ENCODE measurements at regions not wholly inside any gene's neighbourhood (a gene's known extent, or its start where the extent isn't known, plus 50 kb on each side); places are given as distances from the start of the nearest gene placed in this dataset.

DNA sequence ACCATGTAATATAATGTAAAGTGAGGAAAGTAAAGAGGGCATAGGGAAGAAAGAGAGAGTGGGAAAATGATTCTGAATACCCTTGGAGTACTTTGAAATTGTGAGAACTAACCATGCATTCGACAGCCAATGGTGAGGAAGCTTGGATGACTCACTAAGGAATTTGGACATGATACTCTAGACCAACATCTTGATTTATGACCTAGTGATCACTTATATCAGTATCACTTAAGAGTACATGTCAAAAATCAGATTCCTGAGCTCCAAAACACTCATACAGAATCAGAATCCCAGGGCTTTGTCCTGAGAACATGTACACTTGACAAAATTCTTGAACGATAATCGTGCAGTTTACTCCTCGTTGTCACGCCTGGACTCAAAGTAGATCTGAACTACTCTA is 1899.8 kb upstream of the PIK3C3 start:
- H3K4me3 ChIP-seq (ENCODE audit: low read depth, low read length): no peak overlapping the region
- H3K27me3 ChIP-seq (ENCODE audit: control insufficient read depth, insufficient read depth, low read length): no peaks in the 10 kb centered on the region
- H3K36me3 ChIP-seq (ENCODE audit: control insufficient read depth, insufficient read depth, low read length): no peaks in the 10 kb centered on the region
- TF ChIP-seq, protein P1, sequence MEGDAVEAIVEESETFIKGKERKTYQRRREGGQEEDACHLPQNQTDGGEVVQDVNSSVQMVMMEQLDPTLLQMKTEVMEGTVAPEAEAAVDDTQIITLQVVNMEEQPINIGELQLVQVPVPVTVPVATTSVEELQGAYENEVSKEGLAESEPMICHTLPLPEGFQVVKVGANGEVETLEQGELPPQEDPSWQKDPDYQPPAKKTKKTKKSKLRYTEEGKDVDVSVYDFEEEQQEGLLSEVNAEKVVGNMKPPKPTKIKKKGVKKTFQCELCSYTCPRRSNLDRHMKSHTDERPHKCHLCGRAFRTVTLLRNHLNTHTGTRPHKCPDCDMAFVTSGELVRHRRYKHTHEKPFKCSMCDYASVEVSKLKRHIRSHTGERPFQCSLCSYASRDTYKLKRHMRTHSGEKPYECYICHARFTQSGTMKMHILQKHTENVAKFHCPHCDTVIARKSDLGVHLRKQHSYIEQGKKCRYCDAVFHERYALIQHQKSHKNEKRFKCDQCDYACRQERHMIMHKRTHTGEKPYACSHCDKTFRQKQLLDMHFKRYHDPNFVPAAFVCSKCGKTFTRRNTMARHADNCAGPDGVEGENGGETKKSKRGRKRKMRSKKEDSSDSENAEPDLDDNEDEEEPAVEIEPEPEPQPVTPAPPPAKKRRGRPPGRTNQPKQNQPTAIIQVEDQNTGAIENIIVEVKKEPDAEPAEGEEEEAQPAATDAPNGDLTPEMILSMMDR (IDR thresholded peaks at IDR 0.05; ENCODE audit: insufficient read depth, low read length, poor library complexity, severe bottlenecking): no peak
- DNase-seq (ENCODE audit: low read depth): no peak

DNA sequence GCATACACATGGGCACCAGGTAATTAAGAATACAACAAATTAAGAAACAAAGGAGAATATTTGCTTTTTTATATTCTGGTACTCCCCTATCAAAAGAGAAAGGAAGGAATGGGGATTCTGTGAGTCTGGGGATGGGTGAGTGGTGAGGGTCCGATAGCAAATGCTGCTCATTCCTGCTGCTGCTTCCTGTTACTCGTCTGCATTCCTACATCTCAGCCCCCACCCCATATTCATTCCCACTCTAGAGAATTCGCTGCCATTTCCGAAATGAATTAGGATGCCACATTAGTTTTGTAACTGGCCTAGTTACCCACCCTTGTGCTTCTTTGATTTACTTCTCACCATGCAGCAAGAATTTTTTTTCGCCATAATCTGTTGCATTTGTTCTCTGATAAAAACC is 1905.3 kb upstream of the PIK3C3 start:
- Histone ChIP-seq H3K4me3 (ENCODE audit: low read depth, low read length) (no peak overlapping the region), H3K36me3 (ENCODE audit: control insufficient read depth, insufficient read depth, low read length) (no peaks in the 10 kb centered on the region), H3K27me3 (ENCODE audit: control insufficient read depth, insufficient read depth, low read length) (no peaks in the 10 kb centered on the region)
- DNase-seq (ENCODE audit: low read depth): no peak
- TF ChIP-seq, protein P1 (IDR thresholded peaks at IDR 0.05; ENCODE audit: insufficient read depth, low read length, poor library complexity, severe bottlenecking): no peak

DNA sequence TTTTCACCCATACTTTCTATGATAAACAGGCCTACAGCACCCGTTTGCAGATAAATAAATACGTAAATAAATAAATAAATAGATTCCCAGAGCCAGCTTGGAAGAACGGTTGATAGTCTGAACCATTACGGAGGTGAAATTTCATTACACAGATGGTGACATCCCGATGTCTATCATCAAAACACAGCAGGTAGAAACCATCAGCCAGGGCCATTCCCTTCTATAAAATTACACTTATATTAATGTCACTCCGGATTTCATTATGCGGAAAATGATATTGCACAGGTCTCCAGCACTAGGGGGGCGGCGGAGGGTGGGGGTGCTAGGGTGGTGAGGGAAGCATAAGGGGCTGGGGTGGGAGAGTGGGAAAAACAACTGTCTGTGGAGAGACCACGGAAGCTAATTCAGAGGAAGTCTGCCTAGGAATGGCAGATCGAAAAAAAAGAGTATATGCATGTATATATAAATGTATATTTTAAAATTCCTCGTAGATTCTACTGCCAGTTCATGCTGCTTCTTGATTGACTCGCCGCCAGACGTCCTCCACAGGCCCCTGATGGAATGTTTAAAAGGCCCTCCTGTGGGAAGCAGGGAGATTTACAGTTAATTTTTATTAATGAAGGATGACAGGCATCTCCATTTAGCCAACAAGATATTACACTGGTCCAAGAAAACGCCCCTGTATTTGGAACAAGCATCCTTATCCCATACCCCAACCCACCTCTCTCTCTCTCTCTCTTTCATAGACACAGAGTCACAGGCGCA is 1906.0 kb upstream of the PIK3C3 start:
- TF ChIP-seq, protein P1 (IDR thresholded peaks at IDR 0.05; ENCODE audit: insufficient read depth, low read length, poor library complexity, severe bottlenecking): no peak
- H3K4me3 ChIP-seq (ENCODE audit: low read depth, low read length): no peak overlapping the region
- no peaks in the 10 kb centered on the region for H3K36me3 ChIP-seq (ENCODE audit: control insufficient read depth, insufficient read depth, low read length)

DNA sequence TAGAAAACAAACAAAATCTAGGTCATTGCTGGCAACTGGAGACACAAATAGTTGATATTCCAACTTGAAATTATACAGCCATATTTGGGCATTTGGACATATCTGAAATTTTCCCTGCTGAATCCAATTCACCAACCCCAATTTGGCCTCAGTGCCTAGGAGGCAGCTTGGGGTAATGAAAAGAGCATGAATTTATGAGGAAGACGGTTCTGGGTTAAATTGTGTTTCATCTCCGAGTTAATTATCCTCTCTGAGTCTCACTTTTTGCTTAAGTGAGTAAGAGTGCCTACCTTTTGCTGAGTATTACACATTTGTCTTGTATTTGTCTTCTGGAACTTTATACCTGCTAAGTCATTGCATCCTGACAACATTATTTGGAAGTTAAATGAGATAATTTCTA is 1906.8 kb upstream of the PIK3C3 start:
- no peaks in the 10 kb centered on the region for H3K36me3 ChIP-seq (ENCODE audit: control insufficient read depth, insufficient read depth, low read length)
- TF ChIP-seq, protein P1 (IDR thresholded peaks at IDR 0.05; ENCODE audit: insufficient read depth, low read length, poor library complexity, severe bottlenecking): no peak
- no peaks in the 10 kb centered on the region for H3K27me3 ChIP-seq (ENCODE audit: control insufficient read depth, insufficient read depth, low read length)
- no peak for DNase-seq (ENCODE audit: low read depth)
- no peak overlapping the region for H3K4me3 ChIP-seq (ENCODE audit: low read depth, low read length)

More for the DNA sequence above, 1906.0 kb upstream of the PIK3C3 start:
- no peak for DNase-seq (ENCODE audit: low read depth)
- no peaks in the 10 kb centered on the region for H3K27me3 ChIP-seq (ENCODE audit: control insufficient read depth, insufficient read depth, low read length)

DNA sequence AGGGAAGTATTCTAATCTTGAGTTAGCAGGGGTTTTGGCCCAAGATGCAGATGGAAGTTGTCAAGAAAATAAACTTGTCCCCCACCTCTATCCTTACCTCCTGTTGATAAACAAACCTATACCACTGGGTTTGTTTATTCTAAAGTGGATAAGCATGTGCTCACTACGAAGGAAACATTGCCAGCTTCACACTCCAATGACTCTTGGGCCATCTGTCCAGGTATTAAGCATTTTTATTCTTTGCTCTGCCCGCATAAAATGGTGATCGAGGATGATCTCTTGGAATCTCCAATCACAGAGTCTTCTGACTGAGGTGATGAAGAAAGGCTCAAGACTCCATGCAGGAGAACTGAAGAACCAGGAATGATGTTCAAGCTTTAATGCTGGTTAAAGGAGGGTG is 1908.4 kb upstream of the PIK3C3 start:
- no peak overlapping the region for H3K4me3 ChIP-seq (ENCODE audit: low read depth, low read length)
- H3K36me3 ChIP-seq (ENCODE audit: control insufficient read depth, insufficient read depth, low read length): no peaks in the 10 kb centered on the region
- no peaks in the 10 kb centered on the region for H3K27me3 ChIP-seq (ENCODE audit: control insufficient read depth, insufficient read depth, low read length)
- no peak for DNase-seq (ENCODE audit: low read depth)
- TF ChIP-seq, protein P1 (IDR thresholded peaks at IDR 0.05; ENCODE audit: insufficient read depth, low read length, poor library complexity, severe bottlenecking): no peak

DNA sequence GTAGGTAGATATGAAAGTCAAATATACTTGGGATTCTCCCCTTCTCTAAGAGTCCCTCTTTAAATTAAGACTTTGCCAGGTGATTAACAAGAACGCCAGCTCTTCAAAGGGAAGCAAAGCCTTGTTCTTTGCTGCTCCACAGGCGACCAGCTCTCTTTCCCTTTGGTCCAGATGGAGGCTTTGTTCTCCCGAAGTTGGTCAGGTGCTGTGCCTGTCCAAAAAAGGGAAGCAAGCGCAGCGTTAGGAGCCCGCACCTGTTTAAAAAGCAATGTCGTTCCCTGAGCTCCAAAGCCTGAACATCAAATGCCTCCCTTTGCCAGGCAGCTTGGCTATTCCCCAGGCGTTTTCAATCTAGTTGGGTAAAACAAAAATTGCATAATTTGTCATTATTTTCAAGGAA is 1913.1 kb upstream of the PIK3C3 start:
- DNase-seq (ENCODE audit: low read depth): no peak
- Histone ChIP-seq H3K4me3 (ENCODE audit: low read depth, low read length) (no peak overlapping the region), H3K36me3 (ENCODE audit: control insufficient read depth, insufficient read depth, low read length) (no peaks in the 10 kb centered on the region), H3K27me3 (ENCODE audit: control insufficient read depth, insufficient read depth, low read length) (no peaks in the 10 kb centered on the region)
- TF ChIP-seq, protein P1 (IDR thresholded peaks at IDR 0.05; ENCODE audit: insufficient read depth, low read length, poor library complexity, severe bottlenecking): no peak

Data from kidney epithelial cell (primary cell).